Kidney (tissue), 13 donors: ENCODE measurements at regions not wholly inside any gene's neighbourhood (a gene's known extent, or its start where the extent isn't known, plus 50 kb on each side); places are given as distances from the start of the nearest gene placed in this dataset.

ENCODE experiments used
- DNase-seq, 5 donors: peaks; one replicate each; pipeline ENCODE4 v3.0.0-alpha.2; 2013 to 2020
- FAIRE-seq: peaks from 2 replicates; lab custom pipeline; 2012; peaks lifted over from hg19 to GRCh38; lab: Jason Lieb, UNC
- H3K27ac ChIP-seq, 2 donors: one replicate each; pipeline ENCODE4 v1.7.0; 2013; ENCODE audit warnings: low read depth in 2 of 2, low read length in 2 of 2, inconsistent platforms in 1 of 2
- H3K27me3 ChIP-seq: one replicate; pipeline ENCODE4 v1.7.1; 2013; ENCODE audit warnings: low read length, inconsistent platforms; ENCODE audit not compliant: control insufficient read depth, insufficient read depth
- H3K36me3 ChIP-seq, 3 donors: one replicate each; pipeline versions ENCODE4 v1.7.0 to v1.7.1; 2013; ENCODE audit warnings: low read length in 3 of 3, control low read depth in 1 of 3, inconsistent platforms in 1 of 3; ENCODE audit not compliant: insufficient read depth in 3 of 3, control insufficient read depth in 2 of 3
- H3K4me1 ChIP-seq, 3 donors: one replicate each; pipeline versions ENCODE4 v1.7.0 to v1.7.1; 2013; ENCODE audit warnings: low read length in 3 of 3, inconsistent platforms in 1 of 3, low read depth in 1 of 3; ENCODE audit not compliant: control insufficient read depth in 2 of 3, insufficient read depth in 2 of 3
- H3K4me3 ChIP-seq, 3 donors: one replicate each; pipeline versions ENCODE4 v1.7.0 to v1.8.1; 2013; ENCODE audit warnings: low read length in 3 of 3, control low read depth in 1 of 3, inconsistent platforms in 1 of 3
- H3K9ac ChIP-seq, 3 donors: one replicate each; pipeline versions ENCODE4 v1.7.0 to v1.7.1; 2013; ENCODE audit warnings: low read length in 3 of 3, control low read depth in 1 of 3, inconsistent platforms in 1 of 3
- H3K9me3 ChIP-seq, 3 donors: one replicate each; pipeline versions ENCODE4 v1.7.0 to v1.7.1; 2013; ENCODE audit warnings: low read length in 3 of 3, control low read depth in 1 of 3, inconsistent platforms in 1 of 3; ENCODE audit not compliant: control insufficient read depth in 2 of 3, insufficient read depth in 1 of 3
- intact Hi-C: fragments of 100-400 bp; cut with DNase I; formaldehyde crosslinking; loops from one replicate; pipeline ENCODE4 v1.11.1; 2022
- TF ChIP-seq, protein P1 (sequence below): IDR thresholded peaks from 3 replicates; pipeline ENCODE4 v1.5.1; 2012; ENCODE audit warnings: mild to moderate bottlenecking, moderate library complexity, borderline replicate concordance; ENCODE audit not compliant: insufficient read depth; ENCODE audit errors: extremely low read depth
- donor health status: control.
- donor health status: control.
- donor health status: control.
- donor health status: control.
- donor health status: control.
- donor health status: DM: yes; HTN: yes; CAD: no.
- donor health status: Normal renal cell carcinoma (clear cell type).

DNA sequence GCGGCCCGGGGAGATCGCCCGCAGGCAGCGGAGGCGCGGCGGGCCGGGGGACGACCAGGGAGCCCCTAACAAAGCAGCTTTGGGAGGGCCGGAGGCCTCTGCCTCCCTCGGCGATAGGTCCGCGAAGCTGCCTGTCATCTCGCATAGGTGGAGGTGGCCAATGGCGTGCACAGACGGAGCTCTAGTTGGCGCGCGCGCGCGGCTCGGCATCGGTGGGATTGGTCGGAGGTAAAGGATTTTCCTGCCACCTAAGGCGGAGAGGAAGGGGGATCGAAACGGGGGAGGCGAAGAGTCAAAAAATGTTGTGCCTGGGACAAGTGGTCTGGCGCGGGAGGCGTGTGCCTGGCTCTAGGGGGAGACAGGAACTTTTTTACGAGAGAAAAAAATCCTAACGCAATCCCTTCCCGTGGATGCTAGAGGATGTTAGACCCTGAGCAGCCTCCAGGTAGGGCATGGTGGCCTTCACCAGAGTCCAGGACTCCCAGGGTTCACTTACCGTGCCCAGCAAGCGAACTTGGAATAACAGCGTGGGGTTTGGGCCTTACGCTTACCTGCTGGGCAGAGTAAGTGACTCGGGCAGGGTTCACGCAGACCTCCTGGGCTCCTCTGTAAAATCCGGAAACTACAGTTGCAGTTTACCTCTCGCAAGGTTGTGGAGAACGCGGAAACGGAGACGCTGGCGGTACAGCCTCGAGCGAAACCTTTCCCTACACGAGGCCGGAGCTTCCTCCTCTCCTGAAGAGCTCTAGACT lies 99.9 kb upstream of the SOD1 start:
- intact Hi-C loops: no loop called here
- Histone ChIP-seq H3K36me3 (no peaks in the 10 kb centered on the region), H3K27ac (no peak overlapping the region), H3K4me1 (peaks cover 0 to 12% (median 0%) of the 10 kb centered on the region in 3 donors), H3K27me3 (peaks cover 4% of the 10 kb centered on the region), H3K9me3 (no peaks in the 10 kb centered on the region), H3K9ac (peak overlapping the region in 1 of 3 donors; percentile 78), H3K4me3 (peak overlapping the region; percentile 56 to 88 (median 61))
- DNase-seq: peak; percentile 94 to 99 (median 99)
- TF ChIP-seq, protein P1, sequence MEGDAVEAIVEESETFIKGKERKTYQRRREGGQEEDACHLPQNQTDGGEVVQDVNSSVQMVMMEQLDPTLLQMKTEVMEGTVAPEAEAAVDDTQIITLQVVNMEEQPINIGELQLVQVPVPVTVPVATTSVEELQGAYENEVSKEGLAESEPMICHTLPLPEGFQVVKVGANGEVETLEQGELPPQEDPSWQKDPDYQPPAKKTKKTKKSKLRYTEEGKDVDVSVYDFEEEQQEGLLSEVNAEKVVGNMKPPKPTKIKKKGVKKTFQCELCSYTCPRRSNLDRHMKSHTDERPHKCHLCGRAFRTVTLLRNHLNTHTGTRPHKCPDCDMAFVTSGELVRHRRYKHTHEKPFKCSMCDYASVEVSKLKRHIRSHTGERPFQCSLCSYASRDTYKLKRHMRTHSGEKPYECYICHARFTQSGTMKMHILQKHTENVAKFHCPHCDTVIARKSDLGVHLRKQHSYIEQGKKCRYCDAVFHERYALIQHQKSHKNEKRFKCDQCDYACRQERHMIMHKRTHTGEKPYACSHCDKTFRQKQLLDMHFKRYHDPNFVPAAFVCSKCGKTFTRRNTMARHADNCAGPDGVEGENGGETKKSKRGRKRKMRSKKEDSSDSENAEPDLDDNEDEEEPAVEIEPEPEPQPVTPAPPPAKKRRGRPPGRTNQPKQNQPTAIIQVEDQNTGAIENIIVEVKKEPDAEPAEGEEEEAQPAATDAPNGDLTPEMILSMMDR: no peak
- FAIRE-seq: no peak

- TF ChIP-seq, protein P1: peak; percentile 20
Observed at GRCh38 chr21:31558962-31559367, 100.5 kb upstream of the SOD1 start.

DNA sequence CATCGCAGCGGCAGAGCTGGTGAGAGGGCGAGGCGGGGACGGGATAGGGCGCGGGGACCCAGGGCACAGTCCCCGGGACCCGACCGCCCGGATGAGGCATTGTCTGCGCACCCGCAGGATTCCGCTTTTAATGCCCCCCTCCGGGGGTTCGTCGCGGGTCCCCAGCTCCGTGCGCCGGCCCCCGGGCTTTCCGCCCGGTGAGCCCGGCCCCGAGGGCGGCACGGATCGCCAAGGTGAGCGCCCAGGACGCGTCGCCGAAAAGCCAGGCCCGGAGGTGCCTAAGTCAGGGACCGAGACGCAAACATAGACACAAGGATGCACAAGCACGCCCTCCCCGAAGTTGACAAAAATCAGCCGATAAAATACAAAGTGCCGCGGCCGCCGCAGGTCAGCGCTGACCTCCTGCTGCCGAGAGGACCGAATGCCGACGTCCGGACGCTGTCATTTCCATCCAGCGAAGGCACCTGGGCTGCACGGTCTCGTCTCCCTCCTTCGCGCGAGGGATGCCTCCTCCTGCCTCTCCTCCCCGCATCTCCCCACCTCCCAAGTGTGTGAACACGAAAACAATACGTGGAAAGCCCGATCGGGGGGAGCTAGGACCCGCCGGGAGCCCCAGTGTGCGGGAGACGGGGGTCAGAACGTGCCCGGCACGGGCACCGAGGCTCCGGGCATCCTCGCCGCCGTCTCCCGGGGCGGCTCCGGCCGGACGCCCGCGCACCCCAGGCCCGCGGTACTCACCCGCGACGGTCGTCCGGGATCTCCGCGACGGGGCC lies 101.1 kb upstream of the SOD1 start:
- TF ChIP-seq, protein P1: no peak
- no peaks in the 10 kb centered on the region for H3K9me3 ChIP-seq
- H3K27me3 ChIP-seq: peaks cover 4% of the 10 kb centered on the region
- peak overlapping the region in 1 of 3 donors; percentile 53 for H3K9ac ChIP-seq
- FAIRE-seq (no peak), DNase-seq (peak in 4 of 5 donors; percentile 74 to 87 (median 76))
- H3K36me3 ChIP-seq: no peaks in the 10 kb centered on the region
- H3K4me1 ChIP-seq: peaks cover 0 to 12% (median 0%) of the 10 kb centered on the region in 3 donors
- no peak overlapping the region for H3K27ac ChIP-seq
- H3K4me3 ChIP-seq: peak overlapping the region; percentile 31 to 69 (median 56)
- intact Hi-C loops: no loop called here

More at GRCh38 chr21:31558962-31559367, 100.5 kb upstream of the SOD1 start:
- no peak overlapping the region for H3K9ac ChIP-seq
- H3K4me1 ChIP-seq: peaks cover 0 to 12% (median 0%) of the 10 kb centered on the region in 3 donors
- no peak for FAIRE-seq
- intact Hi-C loops: no loop called here
- H3K36me3 ChIP-seq: no peaks in the 10 kb centered on the region
- peaks cover 4% of the 10 kb centered on the region for H3K27me3 ChIP-seq
- H3K4me3 ChIP-seq: peak overlapping the region in 2 of 3 donors; percentile 56 to 88
- H3K27ac ChIP-seq: no peak overlapping the region
- peak; percentile 94 to 99 (median 98) for DNase-seq
- H3K9me3 ChIP-seq: no peaks in the 10 kb centered on the region
